H1 (cell line): ENCODE measurements at regions not wholly inside any gene's neighbourhood (a gene's known extent, or its start where the extent isn't known, plus 50 kb on each side); places are given as distances from the start of the nearest gene placed in this dataset.

ENCODE experiments used
- CTCF ChIA-PET: fragments of 300-600 bp; sonication (Branson Sonifier 250); formaldehyde crosslinking; loops from one replicate; lab custom pipeline; 2021; ENCODE audit not compliant: partially characterized antibody; lab: Charles Lee
- POLR2A ChIA-PET: fragments of 300-600 bp; sonication (Branson Sonifier 250); formaldehyde crosslinking; loops from one replicate; lab custom pipeline; 2021; ENCODE audit warnings: inconsistent platforms; ENCODE audit not compliant: partially characterized antibody; lab: Charles Lee
- DNase-seq, 2 experiments: peaks; one replicate each; pipeline versions ENCODE4 v3.0.0 to v3.0.0-alpha.2; 2010 to 2022; ENCODE audit warnings: low spot score in 2 of 2, low read depth in 1 of 2, mixed read lengths in 1 of 2
- FAIRE-seq: peaks from 2 replicates; lab custom pipeline; 2011; peaks lifted over from hg19 to GRCh38; lab: Jason Lieb, UNC
- H2AFZ ChIP-seq: 2 replicates; pipeline ENCODE4 v1.8.1; 2012; ENCODE audit warnings: low read length, inconsistent platforms
- H2AK5ac ChIP-seq: 2 replicates; pipeline ENCODE4 v1.6.1; 2013; ENCODE audit warnings: low read depth, low read length
- H2BK120ac ChIP-seq: replicated peaks from 2 replicates; pipeline ENCODE3; 2013; ENCODE audit warnings: low read depth, low read length, inconsistent platforms
- H2BK12ac ChIP-seq: 2 replicates; pipeline ENCODE4 v1.6.1; 2013; ENCODE audit warnings: low read depth, low read length
- H2BK15ac ChIP-seq: 2 replicates; pipeline ENCODE4 v1.6.1; 2013; ENCODE audit warnings: low read length
- H2BK20ac ChIP-seq: 2 replicates; pipeline ENCODE4 v1.6.1; 2013; ENCODE audit warnings: low read length
- H2BK5ac ChIP-seq: 2 replicates; pipeline ENCODE4 v1.6.1; 2013; ENCODE audit warnings: low read depth, low read length
- H3K14ac ChIP-seq: 2 replicates; pipeline ENCODE4 v1.6.1; 2013; ENCODE audit warnings: inconsistent platforms; ENCODE audit not compliant: insufficient read length
- H3K18ac ChIP-seq: 2 replicates; pipeline ENCODE4 v1.6.1; 2013; ENCODE audit warnings: low read length; ENCODE audit errors: extremely low read depth
- H3K23ac ChIP-seq: 2 replicates; pipeline ENCODE4 v1.6.1; 2013; ENCODE audit warnings: inconsistent platforms; ENCODE audit not compliant: insufficient read length
- H3K23me2 ChIP-seq: 2 replicates; pipeline ENCODE4 v1.6.1; 2013; ENCODE audit warnings: low read depth, low read length
- H3K27ac ChIP-seq: 2 replicates; pipeline ENCODE4 v1.6.1; 2011; ENCODE audit warnings: low read depth, low read length, inconsistent platforms
- H3K27me3 ChIP-seq, 4 experiments: replicated peaks in 1 of 4; 1 replicate in 1 of 4; 2 replicates in 3 of 4; pipeline versions ENCODE4 v1.6.1 to v1.8.1; 2011 to 2013; ENCODE audit warnings: low read length in 3 of 4, mild to moderate bottlenecking in 3 of 4, inconsistent platforms in 2 of 4, mixed read lengths in 2 of 4, moderate library complexity in 1 of 4; ENCODE audit not compliant: control insufficient read depth in 3 of 4, insufficient read depth in 3 of 4; ENCODE audit errors: extremely low read depth in 1 of 4
- H3K36me3 ChIP-seq, 4 experiments: 2 replicates each; pipeline versions ENCODE4 v1.6.1 to v1.8.1; 2011 to 2013; ENCODE audit warnings: mild to moderate bottlenecking in 4 of 4, low read length in 3 of 4, moderate library complexity in 2 of 4, control low read depth in 1 of 4, inconsistent platforms in 1 of 4; ENCODE audit not compliant: insufficient read depth in 4 of 4, control insufficient read depth in 2 of 4
- H3K4ac ChIP-seq: replicated peaks from 2 replicates; pipeline ENCODE3; 2013; ENCODE audit warnings: low read length, low read depth, mixed read lengths, inconsistent platforms; ENCODE audit not compliant: insufficient read length
- H3K4me1 ChIP-seq, 4 experiments: replicated peaks in 1 of 4; 1 replicate in 1 of 4; 2 replicates in 3 of 4; pipeline versions ENCODE4 v1.6.1 to v1.8.1; 2011 to 2013; ENCODE audit warnings: low read length in 3 of 4, inconsistent platforms in 2 of 4, mixed read lengths in 1 of 4; ENCODE audit not compliant: insufficient read depth in 4 of 4, control insufficient read depth in 3 of 4
- H3K4me2 ChIP-seq, 2 experiments: 2 replicates each; pipeline versions ENCODE4 v1.6.1 to v1.8.1; 2011 to 2013; ENCODE audit warnings: low read depth in 2 of 2, low read length in 2 of 2, control low read depth in 1 of 2, inconsistent platforms in 1 of 2, mild to moderate bottlenecking in 1 of 2; ENCODE audit not compliant: insufficient read depth in 1 of 2
- H3K4me3 ChIP-seq, 4 experiments: fragments of 200-600, 300-600 bp in 1 of 4; sonication (generic), shearing (Covaris generic), sonication (Bioruptor Twin) in 1 of 4; 2 replicates each; pipeline versions ENCODE4 v1.5.1 to v1.8.1; 2011 to 2016; ENCODE audit warnings: low read length in 4 of 4, low read depth in 3 of 4, control low read depth in 2 of 4, inconsistent platforms in 2 of 4, mild to moderate bottlenecking in 2 of 4, mixed read lengths in 1 of 4, moderate library complexity in 1 of 4; ENCODE audit not compliant: insufficient read depth in 2 of 4; ENCODE audit errors: extremely low read depth in 1 of 4
- H3K56ac ChIP-seq: replicated peaks from 2 replicates; pipeline ENCODE3; 2013; ENCODE audit warnings: low read depth, mild to moderate bottlenecking, mixed read lengths, low read length, inconsistent platforms; ENCODE audit not compliant: insufficient read length
- H3K79me1 ChIP-seq: 2 replicates; pipeline ENCODE4 v1.6.1; 2013; ENCODE audit warnings: low read depth, low read length, control low read depth
- H3K79me2 ChIP-seq, 2 experiments: 2 replicates each; pipeline versions ENCODE4 v1.6.1 to v1.8.1; 2012 to 2013; ENCODE audit warnings: low read length in 2 of 2, mild to moderate bottlenecking in 2 of 2, inconsistent platforms in 1 of 2; ENCODE audit not compliant: insufficient read depth in 2 of 2, control insufficient read depth in 1 of 2
- H3K9ac ChIP-seq, 4 experiments: replicated peaks in 1 of 4; 1 replicate in 1 of 4; 2 replicates in 3 of 4; pipeline versions ENCODE4 v1.6.1 to v1.8.1; 2011 to 2013; ENCODE audit warnings: low read depth in 3 of 4, low read length in 3 of 4, control low read depth in 2 of 4, mild to moderate bottlenecking in 2 of 4, moderate library complexity in 2 of 4, inconsistent platforms in 1 of 4; ENCODE audit errors: extremely low read depth in 1 of 4
- H3K9me3 ChIP-seq, 2 experiments: 2 replicates each; pipeline versions ENCODE4 v1.6.1 to v1.8.1; 2012 to 2013; ENCODE audit warnings: mild to moderate bottlenecking in 2 of 2, moderate library complexity in 2 of 2, control low read depth in 1 of 2, inconsistent platforms in 1 of 2, low read depth in 1 of 2, low read length in 1 of 2, mixed read lengths in 1 of 2; ENCODE audit not compliant: insufficient read depth in 2 of 2
- H4K20me1 ChIP-seq, 2 experiments: replicated peaks in 1 of 2; 2 replicates each; pipeline versions ENCODE3 to v1.8.1; 2011 to 2013; ENCODE audit warnings: inconsistent platforms in 2 of 2, low read length in 2 of 2, mild to moderate bottlenecking in 1 of 2; ENCODE audit not compliant: insufficient read depth in 2 of 2, control insufficient read depth in 1 of 2
- H4K5ac ChIP-seq: 2 replicates; pipeline ENCODE4 v1.6.1; 2013; ENCODE audit warnings: low read length, low read depth, mixed read lengths, inconsistent platforms; ENCODE audit not compliant: insufficient read length
- H4K8ac ChIP-seq: 2 replicates; pipeline ENCODE4 v1.8.0; 2013; ENCODE audit warnings: mild to moderate bottlenecking, moderate library complexity, low read length, inconsistent platforms; ENCODE audit not compliant: insufficient read depth; ENCODE audit errors: extremely low read depth
- H4K91ac ChIP-seq: replicated peaks from 2 replicates; pipeline ENCODE3; 2013; ENCODE audit warnings: low read length, mixed read lengths, inconsistent platforms; ENCODE audit not compliant: insufficient read length
- CBX5 ChIP-seq: fragments of 300-800, 300-1000 bp; sonication (generic); IDR thresholded peaks from 2 replicates; pipeline ENCODE4 v1.7.1; 2016; ENCODE audit warnings: antibody characterized with exemption, low read length, low read depth
- EGR1 ChIP-seq: IDR thresholded peaks from 2 replicates; pipeline ENCODE4 v1.6.1; 2011; ENCODE audit warnings: low read depth, low read length, borderline replicate concordance
- HDAC6 ChIP-seq: IDR thresholded peaks from one replicate; pipeline ENCODE4 v1.7.1; 2012; ENCODE audit warnings: low read depth, mild to moderate bottlenecking, inconsistent platforms, low read length, moderate library complexity
- KDM4A ChIP-seq: IDR thresholded peaks from one replicate; pipeline ENCODE4 v1.7.1; 2012; ENCODE audit warnings: low read depth, mild to moderate bottlenecking, moderate library complexity, low read length, inconsistent platforms; ENCODE audit not compliant: severe bottlenecking
- MAFK ChIP-seq: IDR thresholded peaks from 2 replicates; pipeline ENCODE4 v1.6.1; 2012; ENCODE audit warnings: low read depth, mild to moderate bottlenecking, improper control_type of control experiment, low read length
- MAX ChIP-seq: IDR thresholded peaks from 2 replicates; pipeline ENCODE4 v1.6.1; 2012; ENCODE audit warnings: inconsistent platforms
- PHF8 ChIP-seq: fragments of 200-600 bp; sonication (generic); conservative IDR thresholded peaks from 2 replicates; pipeline ENCODE4 v1.7.1; 2012; ENCODE audit warnings: low read depth, mild to moderate bottlenecking, inconsistent platforms, low read length, moderate library complexity
- RFX5 ChIP-seq: IDR thresholded peaks from 2 replicates; pipeline ENCODE4 v1.6.1; 2011; ENCODE audit warnings: low read depth, low read length, improper control_type of control experiment, borderline replicate concordance
- RXRA ChIP-seq: IDR thresholded peaks from 2 replicates; pipeline ENCODE4 v1.6.1; 2011; ENCODE audit warnings: low read depth, mild to moderate bottlenecking, low read length, moderate library complexity; ENCODE audit not compliant: insufficient read depth
- SRF ChIP-seq: IDR thresholded peaks from 2 replicates; pipeline ENCODE4 v1.6.1; 2011; ENCODE audit warnings: mild to moderate bottlenecking, low read depth, low read length, moderate library complexity
- TAF7 ChIP-seq: optimal IDR thresholded peaks from 2 replicates; pipeline ENCODE3; 2011; ENCODE audit warnings: low read depth, mild to moderate bottlenecking, inconsistent platforms, low read length, moderate library complexity, borderline replicate concordance
- YY1 ChIP-seq: IDR thresholded peaks from 2 replicates; pipeline ENCODE4 v1.6.1; 2011; ENCODE audit warnings: low read depth, mild to moderate bottlenecking, low read length
- ZNF274 ChIP-seq: IDR thresholded peaks from 2 replicates; pipeline ENCODE4 v1.7.0; 2012; ENCODE audit warnings: low read length, borderline replicate concordance; ENCODE audit errors: extremely low read depth
- WGBS, 2 experiments: shearing (Covaris generic) in 1 of 2; methylation state at CpG; one replicate each; pipeline versions ENCODE4 v1.1.6 to v1.1.7; 2013 to 2015; ENCODE audit warnings: low lambda C conversion rate in 2 of 2, mixed read lengths in 2 of 2, inconsistent platforms in 1 of 2, low coverage in 1 of 2, missing lambda C conversion rate in 1 of 2; ENCODE audit not compliant: insufficient replicate concordance in 2 of 2, insufficient coverage in 1 of 2, insufficient read length in 1 of 2; ENCODE audit errors: extremely low coverage in 1 of 2, missing lambda C conversion rate in 1 of 2; 5-methylcytosine and 5-hydroxymethylcytosine counted together

GRCh38 chr2:145524836-145525235 is 1004.9 kb upstream of the ZEB2 start:
- Histone ChIP-seq H4K8ac (no peak overlapping the region), H2AK5ac (no peak overlapping the region), H3K27ac (no peak overlapping the region), H3K4me1 (no peaks in the 10 kb centered on the region), H3K56ac (no peak overlapping the region), H2BK120ac (no peak overlapping the region), H3K14ac (no peak overlapping the region), H3K4me2 (no peak overlapping the region), H4K91ac (no peak overlapping the region), H3K4ac (no peak overlapping the region), H4K20me1 (no peaks in the 10 kb centered on the region), H3K27me3 (no peaks in the 10 kb centered on the region), H2BK15ac (no peak overlapping the region), H2BK5ac (no peak overlapping the region), H2AFZ (no peak overlapping the region), H4K5ac (no peak overlapping the region), H3K79me1 (no peaks in the 10 kb centered on the region), H3K23me2 (no peaks in the 10 kb centered on the region), H2BK12ac (no peak overlapping the region), H3K36me3 (no peaks in the 10 kb centered on the region), H3K9me3 (no peaks in the 10 kb centered on the region), H2BK20ac (no peak overlapping the region), H3K18ac (no peak overlapping the region), H3K9ac (no peak overlapping the region), H3K23ac (no peak overlapping the region), H3K4me3 (no peak overlapping the region), H3K79me2 (no peaks in the 10 kb centered on the region)
- 82% methylated on average over 1 of the region's 1 CpG; no CpG with 5 or more reads in 1 of the 2 experiments for WGBS, 2 experiments
- FAIRE-seq (no peak), DNase-seq (no peak)
- ChIA-PET CTCF (no interaction called here), POLR2A (no interaction called here)
- TF ChIP-seq ZNF274 (no peak), MAX (no peak), RXRA (no peak), TAF7 (no peak), MAFK (no peak), RFX5 (no peak), SRF (no peak), KDM4A (no peak), EGR1 (no peak), CBX5 (no peak), HDAC6 (no peak), PHF8 (no peak), YY1 (no peak)
